ENCODE measurements at regions not wholly inside any gene's neighbourhood (a gene's known extent, or its start where the extent isn't known, plus 50 kb on each side); places are given as distances from the start of the nearest gene placed in this dataset.
"Not testable (repeated sequence)": the region's sequence is repeated elsewhere in the genome, so short reads cannot be mapped to it uniquely, and the experiment has no call there.

GRCh38 chr18:51522821-51523220 is 325.3 kb upstream of the MEX3C start:
- DNase-seq (ENCODE audit: low spot score), result no peak

GRCh38 chr18:51523671-51524070 is 326.2 kb upstream of the MEX3C start:
- DNase-seq (ENCODE audit: low spot score), result no peak

GRCh38 chr18:51525453-51526225 is 328.2 kb upstream of the MEX3C start:
- no peak for DNase-seq (ENCODE audit: low spot score)

GRCh38 chr18:51527826-51528225 is 330.3 kb upstream of the MEX3C start:
- DNase-seq (ENCODE audit: low spot score), result no peak

- no peak for DNase-seq (ENCODE audit: low spot score)
These were observed 334.0 kb upstream of the MEX3C start for GRCh38 chr18:51531501-51531900.

GRCh38 chr18:51537487-51537886 is 340.0 kb upstream of the MEX3C start:
- no peak for DNase-seq (ENCODE audit: low spot score)

GRCh38 chr18:51540562-51540961 is 343.1 kb upstream of the MEX3C start:
- DNase-seq (ENCODE audit: low spot score), result no peak

- no peak for DNase-seq (ENCODE audit: low spot score)
These were observed 343.7 kb upstream of the MEX3C start for GRCh38 chr18:51541230-51541629.

- no peak for DNase-seq (ENCODE audit: low spot score)
These were observed 346.2 kb upstream of the MEX3C start for GRCh38 chr18:51543658-51544155.

GRCh38 chr18:51545446-51545845 is 348.0 kb upstream of the MEX3C start:
- DNase-seq (ENCODE audit: low spot score), result no peak

- DNase-seq (ENCODE audit: low spot score), result no peak
These were observed 361.9 kb upstream of the MEX3C start for GRCh38 chr18:51559198-51559901.

GRCh38 chr18:51559902-51560287 is 362.4 kb upstream of the MEX3C start:
- no peak for DNase-seq (ENCODE audit: low spot score)

GRCh38 chr18:51561821-51562220 is 364.3 kb upstream of the MEX3C start:
- DNase-seq (ENCODE audit: low spot score), result no peak

- DNase-seq (ENCODE audit: low spot score), result no peak
These were observed 365.4 kb upstream of the MEX3C start for GRCh38 chr18:51562866-51563265.

GRCh38 chr18:51563396-51563795 is 365.9 kb upstream of the MEX3C start:
- no peak for DNase-seq (ENCODE audit: low spot score)

GRCh38 chr18:51568151-51568550 is 370.7 kb upstream of the MEX3C start:
- no peak for DNase-seq (ENCODE audit: low spot score)

- no peak for DNase-seq (ENCODE audit: low spot score)
These were observed 371.7 kb upstream of the MEX3C start for GRCh38 chr18:51569153-51569552.

- no peak for DNase-seq (ENCODE audit: low spot score)
These were observed 372.1 kb upstream of the MEX3C start for GRCh38 chr18:51569561-51569960.

GRCh38 chr18:51570071-51570470 is 372.6 kb upstream of the MEX3C start:
- not testable (repeated sequence) for DNase-seq (ENCODE audit: low spot score)

GRCh38 chr18:51573886-51574285 is 376.4 kb upstream of the MEX3C start:
- not testable (repeated sequence) for DNase-seq (ENCODE audit: low spot score)

GRCh38 chr18:51575171-51575570 is 377.7 kb upstream of the MEX3C start:
- DNase-seq (ENCODE audit: low spot score), result no peak

- DNase-seq (ENCODE audit: low spot score), result no peak
These were observed 381.0 kb upstream of the MEX3C start for GRCh38 chr18:51578406-51578980.

- DNase-seq (ENCODE audit: low spot score), result no peak
These were observed 383.1 kb upstream of the MEX3C start for GRCh38 chr18:51580580-51580979.

Data from AG08396 (cell line).